Osteocyte (in vitro differentiated cells): ENCODE measurements at regions not wholly inside any gene's neighbourhood (a gene's known extent, or its start where the extent isn't known, plus 50 kb on each side); places are given as distances from the start of the nearest gene placed in this dataset.

Experiments
- DNase-seq: peaks from one replicate; pipeline ENCODE4 v3.0.0; 2021; ENCODE audit warnings: mixed read lengths; ENCODE audit not compliant: unreplicated experiment; ENCODE audit errors: extremely low spot score
- H3K27ac Mint-ChIP-seq: one replicate; pipeline ENCODE4 v1.8.0; 2021; ENCODE audit warnings: mild to moderate bottlenecking, mixed read lengths; ENCODE audit not compliant: unreplicated experiment
- H3K27me3 Mint-ChIP-seq: one replicate; pipeline ENCODE4 v1.8.0; 2021; ENCODE audit warnings: mixed read lengths; ENCODE audit not compliant: unreplicated experiment
- H3K36me3 Mint-ChIP-seq: one replicate; pipeline ENCODE4 v1.8.0; 2021; ENCODE audit warnings: mixed read lengths; ENCODE audit not compliant: unreplicated experiment
- H3K4me1 Mint-ChIP-seq: one replicate; pipeline ENCODE4 v1.8.0; 2021; ENCODE audit warnings: mixed read lengths; ENCODE audit not compliant: unreplicated experiment
- H3K4me3 Mint-ChIP-seq: one replicate; pipeline ENCODE4 v1.8.0; 2021; ENCODE audit warnings: mild to moderate bottlenecking, moderate library complexity, mixed read lengths; ENCODE audit not compliant: unreplicated experiment
- H3K9me3 Mint-ChIP-seq: one replicate; pipeline ENCODE4 v1.8.0; 2021; ENCODE audit warnings: mixed read lengths; ENCODE audit not compliant: unreplicated experiment
- TF ChIP-seq, protein P1 (sequence below): fragments of 200-600 bp; sonication (generic); IDR thresholded peaks from 2 replicates; pipeline ENCODE4 v1.5.0; 2021; ENCODE audit warnings: antibody characterized with exemption, mild to moderate bottlenecking, moderate library complexity

DNA sequence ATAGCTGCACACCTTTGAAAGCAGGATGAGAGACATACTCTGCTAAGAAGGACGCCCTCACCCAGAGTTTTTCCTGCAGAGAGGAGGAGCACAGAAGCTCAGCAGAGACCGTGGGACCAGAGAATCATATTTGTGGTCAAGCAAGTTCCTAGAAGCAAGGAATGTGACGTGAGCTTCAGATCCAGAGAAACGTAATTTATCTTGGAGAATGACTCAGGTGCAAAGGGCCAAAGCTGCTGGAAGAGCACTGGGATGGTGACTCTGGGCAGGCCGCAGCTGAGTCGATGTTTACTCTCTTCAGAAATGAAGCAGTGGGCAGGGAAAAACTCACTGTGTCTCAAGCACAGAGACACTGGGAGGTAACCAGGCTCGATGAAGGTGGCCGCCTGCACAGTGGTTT, 50.1 kb upstream of the IGFBP2 start:
- no peak overlapping the region for H3K4me3 Mint-ChIP-seq
- H3K27ac Mint-ChIP-seq = no peak overlapping the region
- H3K9me3 Mint-ChIP-seq = no peaks in the 10 kb centered on the region

More for the DNA sequence above, 50.1 kb upstream of the IGFBP2 start:
- Mint-ChIP-seq H3K36me3 (no peaks in the 10 kb centered on the region), H3K27me3 (no peaks in the 10 kb centered on the region), H3K4me1 (peaks cover 16% of the 10 kb centered on the region)
- TF ChIP-seq, protein P1, sequence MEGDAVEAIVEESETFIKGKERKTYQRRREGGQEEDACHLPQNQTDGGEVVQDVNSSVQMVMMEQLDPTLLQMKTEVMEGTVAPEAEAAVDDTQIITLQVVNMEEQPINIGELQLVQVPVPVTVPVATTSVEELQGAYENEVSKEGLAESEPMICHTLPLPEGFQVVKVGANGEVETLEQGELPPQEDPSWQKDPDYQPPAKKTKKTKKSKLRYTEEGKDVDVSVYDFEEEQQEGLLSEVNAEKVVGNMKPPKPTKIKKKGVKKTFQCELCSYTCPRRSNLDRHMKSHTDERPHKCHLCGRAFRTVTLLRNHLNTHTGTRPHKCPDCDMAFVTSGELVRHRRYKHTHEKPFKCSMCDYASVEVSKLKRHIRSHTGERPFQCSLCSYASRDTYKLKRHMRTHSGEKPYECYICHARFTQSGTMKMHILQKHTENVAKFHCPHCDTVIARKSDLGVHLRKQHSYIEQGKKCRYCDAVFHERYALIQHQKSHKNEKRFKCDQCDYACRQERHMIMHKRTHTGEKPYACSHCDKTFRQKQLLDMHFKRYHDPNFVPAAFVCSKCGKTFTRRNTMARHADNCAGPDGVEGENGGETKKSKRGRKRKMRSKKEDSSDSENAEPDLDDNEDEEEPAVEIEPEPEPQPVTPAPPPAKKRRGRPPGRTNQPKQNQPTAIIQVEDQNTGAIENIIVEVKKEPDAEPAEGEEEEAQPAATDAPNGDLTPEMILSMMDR = no peak
- no peak for DNase-seq
